Cardiac muscle cell (in vitro differentiated cells and primary cell): ENCODE measurements at regions not wholly inside any gene's neighbourhood (a gene's known extent, or its start where the extent isn't known, plus 50 kb on each side); places are given as distances from the start of the nearest gene placed in this dataset.

Experiments used
- DNase-seq, 2 donors: peaks; one replicate each; pipeline versions ENCODE4 v3.0.0 to v3.0.0-alpha.2; 2010 to 2017; ENCODE audit warnings: low read depth in 1 of 2, low spot score in 1 of 2
- H3K27ac ChIP-seq: fragments of 200-600 bp; sonication (generic); 2 replicates; pipeline ENCODE4 v1.5.1; 2016
- H3K27me3 ChIP-seq: fragments of 200-600 bp; sonication (generic); 2 replicates; pipeline ENCODE4 v1.6.0; 2016; ENCODE audit warnings: control low read depth
- H3K36me3 ChIP-seq: fragments of 200-600 bp; sonication (generic); 2 replicates; pipeline ENCODE4 v1.5.1; 2016; ENCODE audit warnings: control low read depth
- H3K4me1 ChIP-seq: fragments of 200-600 bp; sonication (generic); 2 replicates; pipeline ENCODE4 v1.8.1; 2017; ENCODE audit warnings: low read depth, mild to moderate bottlenecking, mixed run types
- H3K4me3 ChIP-seq: fragments of 200-600 bp; sonication (generic); 2 replicates; pipeline ENCODE4 v1.5.1; 2016; ENCODE audit warnings: mild to moderate bottlenecking
- H3K9me3 ChIP-seq: fragments of 200-600 bp; sonication (generic); 2 replicates; pipeline ENCODE4 v1.5.1; 2017; ENCODE audit warnings: low read depth, mild to moderate bottlenecking, control low read depth
- TF ChIP-seq, protein P1 (sequence below): IDR thresholded peaks from 2 replicates; pipeline ENCODE4 v1.5.1; 2012; ENCODE audit warnings: low read depth, mild to moderate bottlenecking, low read length

DNA sequence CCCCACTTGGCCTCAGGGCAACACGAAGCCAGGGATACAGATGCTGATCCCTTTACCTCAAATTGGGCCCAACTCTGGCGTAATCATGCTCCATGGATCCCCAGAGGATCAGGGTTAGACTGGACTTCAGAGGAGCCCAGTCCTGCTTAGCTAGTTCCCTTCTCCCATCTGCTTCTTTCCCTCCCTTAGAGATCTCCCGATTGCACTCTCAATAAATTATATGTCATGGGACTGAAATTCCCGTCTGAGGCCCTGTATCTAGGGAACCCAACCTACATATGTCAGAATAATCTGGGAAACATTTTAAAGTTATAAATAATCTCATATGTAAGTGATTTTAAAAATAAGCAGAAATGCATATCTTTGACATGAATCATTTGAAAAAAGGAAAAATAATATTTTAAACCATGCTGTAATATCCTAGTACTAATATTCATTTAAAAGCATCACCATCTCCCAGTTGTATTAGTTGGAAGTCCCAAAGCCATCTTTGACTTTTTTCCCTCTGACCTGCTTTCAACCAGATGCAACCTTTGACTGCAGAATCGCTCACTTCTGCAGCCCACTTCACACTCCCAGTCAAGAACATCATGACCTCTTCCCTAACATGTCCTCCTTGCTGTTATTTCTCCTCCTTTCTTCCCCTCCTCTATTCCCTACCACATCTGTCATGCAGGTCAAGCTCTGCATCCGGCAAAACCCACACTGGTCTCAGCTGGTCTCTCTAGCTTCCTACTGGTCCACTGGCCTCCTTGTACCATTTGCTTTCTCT is 393.6 kb downstream of the BTBD3 start:
- Histone ChIP-seq H3K4me3 (no peak overlapping the region), H3K9me3 (no peaks in the 10 kb centered on the region)

DNA sequence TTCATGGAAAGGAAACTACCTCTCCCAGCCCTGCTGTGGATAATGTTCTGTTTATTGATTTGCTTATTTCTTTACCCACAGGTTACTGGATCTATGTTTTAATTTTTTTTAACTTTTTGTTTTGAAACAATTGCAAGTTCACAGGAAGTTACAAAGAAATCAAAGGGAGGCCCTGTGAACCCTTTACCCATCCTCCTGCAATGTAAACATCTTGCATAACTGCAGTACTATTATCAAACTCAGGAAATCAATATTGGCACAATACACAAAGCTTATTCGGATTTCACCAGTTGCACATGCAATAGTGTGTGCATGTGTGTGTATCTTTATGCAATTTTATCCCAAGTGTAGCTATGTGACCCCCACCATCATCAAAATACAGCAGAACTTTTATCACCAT is 398.0 kb downstream of the BTBD3 start:
- H3K27ac ChIP-seq = no peak overlapping the region
- no peak overlapping the region for H3K4me3 ChIP-seq
- H3K9me3 ChIP-seq = no peaks in the 10 kb centered on the region
- no peaks in the 10 kb centered on the region for H3K27me3 ChIP-seq
- TF ChIP-seq, protein P1, sequence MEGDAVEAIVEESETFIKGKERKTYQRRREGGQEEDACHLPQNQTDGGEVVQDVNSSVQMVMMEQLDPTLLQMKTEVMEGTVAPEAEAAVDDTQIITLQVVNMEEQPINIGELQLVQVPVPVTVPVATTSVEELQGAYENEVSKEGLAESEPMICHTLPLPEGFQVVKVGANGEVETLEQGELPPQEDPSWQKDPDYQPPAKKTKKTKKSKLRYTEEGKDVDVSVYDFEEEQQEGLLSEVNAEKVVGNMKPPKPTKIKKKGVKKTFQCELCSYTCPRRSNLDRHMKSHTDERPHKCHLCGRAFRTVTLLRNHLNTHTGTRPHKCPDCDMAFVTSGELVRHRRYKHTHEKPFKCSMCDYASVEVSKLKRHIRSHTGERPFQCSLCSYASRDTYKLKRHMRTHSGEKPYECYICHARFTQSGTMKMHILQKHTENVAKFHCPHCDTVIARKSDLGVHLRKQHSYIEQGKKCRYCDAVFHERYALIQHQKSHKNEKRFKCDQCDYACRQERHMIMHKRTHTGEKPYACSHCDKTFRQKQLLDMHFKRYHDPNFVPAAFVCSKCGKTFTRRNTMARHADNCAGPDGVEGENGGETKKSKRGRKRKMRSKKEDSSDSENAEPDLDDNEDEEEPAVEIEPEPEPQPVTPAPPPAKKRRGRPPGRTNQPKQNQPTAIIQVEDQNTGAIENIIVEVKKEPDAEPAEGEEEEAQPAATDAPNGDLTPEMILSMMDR = no peak
- no peak for DNase-seq
- no peaks in the 10 kb centered on the region for H3K4me1 ChIP-seq
- no peaks in the 10 kb centered on the region for H3K36me3 ChIP-seq

More for the DNA sequence above, 393.6 kb downstream of the BTBD3 start:
- no peaks in the 10 kb centered on the region for H3K4me1 ChIP-seq
- no peaks in the 10 kb centered on the region for H3K36me3 ChIP-seq
- DNase-seq = no peak
- no peak overlapping the region for H3K27ac ChIP-seq
- TF ChIP-seq, protein P1 = no peak
- no peaks in the 10 kb centered on the region for H3K27me3 ChIP-seq

DNA sequence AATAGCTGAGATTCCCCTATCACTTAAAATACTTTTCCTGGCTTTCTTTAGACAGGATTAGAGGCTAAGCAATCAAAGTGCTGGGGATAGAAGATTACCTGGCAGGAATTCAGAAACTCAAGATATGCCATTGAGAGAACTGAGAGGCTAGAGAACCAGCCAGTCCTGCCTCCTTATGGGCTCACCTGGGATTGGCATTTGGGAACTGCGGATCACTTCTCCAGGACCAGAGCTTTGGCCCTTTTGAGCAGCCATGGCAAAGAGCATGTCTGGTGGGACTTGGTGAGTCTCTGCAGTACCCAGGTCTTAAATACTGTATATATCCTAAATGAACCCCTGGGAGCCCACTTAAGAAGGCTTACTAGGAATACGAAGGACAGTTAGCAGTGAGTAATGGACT is 399.1 kb downstream of the BTBD3 start:
- no peak for DNase-seq
- Histone ChIP-seq H3K27me3 (no peaks in the 10 kb centered on the region), H3K36me3 (no peaks in the 10 kb centered on the region), H3K4me1 (no peaks in the 10 kb centered on the region), H3K4me3 (no peak overlapping the region), H3K27ac (no peak overlapping the region), H3K9me3 (no peaks in the 10 kb centered on the region)
- TF ChIP-seq, protein P1 = no peak

DNA sequence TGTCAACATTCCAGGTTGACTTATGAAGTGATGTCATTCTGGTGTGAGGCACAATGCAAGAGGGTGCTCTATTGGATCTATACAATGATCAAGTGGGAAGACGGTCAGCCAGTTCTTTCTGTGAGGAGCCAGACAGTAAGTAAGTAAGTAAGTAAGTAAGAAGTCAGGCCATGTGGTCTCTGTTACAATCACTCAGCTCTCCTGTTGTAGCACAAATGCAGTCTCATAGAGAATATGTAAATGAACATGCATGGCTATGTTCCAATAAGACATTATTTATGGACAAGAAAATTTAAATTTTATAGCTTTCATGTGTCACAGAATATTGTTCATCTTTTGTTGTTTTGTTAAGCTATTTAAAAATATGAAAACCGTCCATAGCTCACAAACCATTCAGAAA is 399.7 kb downstream of the BTBD3 start:
- no peaks in the 10 kb centered on the region for H3K4me1 ChIP-seq
- TF ChIP-seq, protein P1 = no peak
- H3K4me3 ChIP-seq = no peak overlapping the region
- no peak for DNase-seq
- H3K9me3 ChIP-seq = no peaks in the 10 kb centered on the region
- H3K36me3 ChIP-seq = no peaks in the 10 kb centered on the region
- no peak overlapping the region for H3K27ac ChIP-seq
- no peaks in the 10 kb centered on the region for H3K27me3 ChIP-seq

DNA sequence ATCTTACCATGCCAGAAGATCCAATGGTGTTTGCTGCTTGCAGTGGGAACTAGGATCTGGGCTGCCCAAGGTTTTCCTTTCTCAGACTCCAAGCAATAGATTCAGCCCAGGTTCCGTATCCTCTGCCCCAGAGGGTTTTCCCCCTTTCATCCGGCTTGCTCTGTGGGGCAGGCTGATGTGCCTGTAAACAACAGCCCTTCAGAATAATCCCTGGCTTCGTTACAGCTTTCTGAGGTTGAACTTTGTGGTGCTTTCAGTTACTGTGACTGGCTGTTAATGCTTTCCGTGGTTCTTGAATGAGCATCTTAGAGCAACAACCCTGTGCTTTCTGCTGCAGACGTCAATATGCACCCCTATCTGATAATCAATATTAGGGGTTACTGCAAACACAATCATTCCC is 400.4 kb downstream of the BTBD3 start:
- Histone ChIP-seq H3K4me1 (no peaks in the 10 kb centered on the region), H3K4me3 (no peak overlapping the region), H3K27ac (no peak overlapping the region), H3K36me3 (no peaks in the 10 kb centered on the region), H3K27me3 (no peaks in the 10 kb centered on the region), H3K9me3 (no peaks in the 10 kb centered on the region)
- DNase-seq = peak in 1 of 2 donors; percentile 1
- TF ChIP-seq, protein P1 = no peak
